ENCODE measurements at regions not wholly inside any gene's neighbourhood (a gene's known extent, or its start where the extent isn't known, plus 50 kb on each side); places are given as distances from the start of the nearest gene placed in this dataset.
A peak's percentile ranks its signal among the peaks of the same experiment; 100 is the strongest.

DNA sequence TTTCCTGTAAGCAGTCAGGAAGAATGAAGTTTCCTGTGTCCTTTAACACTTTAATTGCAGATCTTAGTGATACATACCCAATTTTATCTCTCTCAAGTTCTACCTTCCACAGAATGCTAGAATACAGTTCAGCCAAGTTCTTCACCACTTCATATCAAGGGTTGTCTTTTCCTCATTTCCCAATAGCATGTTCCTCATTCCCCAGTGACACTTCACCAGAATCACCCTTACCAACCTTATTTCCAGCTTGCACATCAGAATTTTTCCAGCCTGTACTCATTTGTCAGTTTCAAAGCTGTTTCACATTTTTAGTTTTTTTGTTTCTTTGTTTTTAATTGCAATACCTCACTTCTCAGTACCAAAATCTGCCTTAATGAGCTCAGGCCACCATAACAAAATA, 126.1 kb downstream of the ESM1 start:
- no peaks in the 10 kb centered on the region for H3K27me3 ChIP-seq (ENCODE audit: control insufficient read depth in 2 of 2, insufficient read depth in 2 of 2, low read length in 2 of 2)
- no peaks in the 10 kb centered on the region for H3K36me3 ChIP-seq (ENCODE audit: control insufficient read depth in 2 of 2, insufficient read depth in 2 of 2, low read length in 2 of 2)
- peaks cover 0 to 5% of the 10 kb centered on the region in 2 donors for H3K9me3 ChIP-seq (ENCODE audit: control insufficient read depth in 2 of 2, low read length in 2 of 2)
- no peak overlapping the region for H3K4me3 ChIP-seq (ENCODE audit: low read length in 2 of 2)
- H3K4me1 ChIP-seq (ENCODE audit: control insufficient read depth in 2 of 2, insufficient read depth in 2 of 2, low read length in 2 of 2), result no peaks in the 10 kb centered on the region
- no peak overlapping the region for H3K9ac ChIP-seq (ENCODE audit: low read depth in 1 of 2, low read length in 2 of 2)
- no peak overlapping the region for H3K27ac ChIP-seq (ENCODE audit: low read depth in 2 of 2, low read length in 2 of 2)

DNA sequence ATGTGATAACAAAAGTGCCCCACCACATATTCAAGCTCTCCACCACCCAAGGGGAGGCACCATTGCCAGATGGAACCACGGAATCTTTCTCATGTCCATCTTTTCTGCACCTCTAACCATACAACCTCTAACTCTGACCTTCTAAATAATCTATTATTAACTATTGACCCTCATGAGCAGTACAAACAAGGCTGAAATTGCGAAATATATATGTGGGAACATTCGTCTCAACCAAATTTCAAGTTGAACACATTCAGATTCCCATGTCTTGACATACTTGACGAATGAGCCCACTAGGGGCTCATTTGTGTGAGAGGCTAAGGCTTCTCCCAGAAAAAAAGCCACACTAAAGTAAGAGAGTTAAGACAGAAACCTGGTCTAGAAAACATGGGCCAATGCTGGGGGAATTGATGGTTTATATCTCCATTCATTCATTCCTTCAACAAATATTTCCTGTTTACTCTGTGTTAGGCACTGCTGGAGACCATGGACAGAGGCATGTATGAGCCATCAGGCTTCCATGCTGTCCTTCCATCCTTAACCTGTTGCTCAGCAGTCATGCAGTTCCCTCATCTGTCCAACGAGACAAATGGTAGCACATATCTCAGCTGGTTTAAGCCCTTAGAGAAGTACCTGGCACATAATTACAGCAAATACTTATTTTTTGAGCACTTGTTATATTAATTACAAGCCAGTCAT, 130.4 kb downstream of the ESM1 start:
- Histone ChIP-seq H3K4me3 (ENCODE audit: low read length in 2 of 2) (no peak overlapping the region), H3K27me3 (ENCODE audit: control insufficient read depth in 2 of 2, insufficient read depth in 2 of 2, low read length in 2 of 2) (no peaks in the 10 kb centered on the region), H3K27ac (ENCODE audit: low read depth in 2 of 2, low read length in 2 of 2) (no peak overlapping the region), H3K9ac (ENCODE audit: low read depth in 1 of 2, low read length in 2 of 2) (no peak overlapping the region), H3K4me1 (ENCODE audit: control insufficient read depth in 2 of 2, insufficient read depth in 2 of 2, low read length in 2 of 2) (no peaks in the 10 kb centered on the region), H3K9me3 (ENCODE audit: control insufficient read depth in 2 of 2, low read length in 2 of 2) (peaks cover 0 to 5% of the 10 kb centered on the region in 2 donors), H3K36me3 (ENCODE audit: control insufficient read depth in 2 of 2, insufficient read depth in 2 of 2, low read length in 2 of 2) (no peaks in the 10 kb centered on the region)

DNA sequence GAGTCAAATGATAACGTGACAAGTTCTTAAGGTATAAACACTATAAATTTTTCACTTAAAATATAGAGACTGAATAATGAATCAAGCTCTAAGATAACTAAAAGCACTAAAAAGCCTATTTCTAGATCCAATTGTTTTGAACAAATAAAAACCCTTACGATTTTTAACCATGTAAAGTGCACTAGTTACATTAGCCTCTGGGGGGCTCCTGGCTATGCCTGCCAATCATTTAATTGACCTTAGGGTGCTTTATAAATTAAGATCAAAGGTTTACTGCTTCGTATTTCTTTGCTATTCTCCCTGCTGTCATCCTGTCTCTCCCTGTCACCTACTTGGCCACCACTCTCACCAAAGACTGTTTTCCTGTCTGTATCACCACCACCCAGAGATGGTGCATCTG, 133.4 kb downstream of the ESM1 start:
- H3K9ac ChIP-seq (ENCODE audit: low read depth in 1 of 2, low read length in 2 of 2), result no peak overlapping the region
- H3K4me3 ChIP-seq (ENCODE audit: low read length in 2 of 2), result no peak overlapping the region
- H3K4me1 ChIP-seq (ENCODE audit: control insufficient read depth in 2 of 2, insufficient read depth in 2 of 2, low read length in 2 of 2), result no peaks in the 10 kb centered on the region
- no peaks in the 10 kb centered on the region for H3K36me3 ChIP-seq (ENCODE audit: control insufficient read depth in 2 of 2, insufficient read depth in 2 of 2, low read length in 2 of 2)
- no peaks in the 10 kb centered on the region for H3K27me3 ChIP-seq (ENCODE audit: control insufficient read depth in 2 of 2, insufficient read depth in 2 of 2, low read length in 2 of 2)
- H3K9me3 ChIP-seq (ENCODE audit: control insufficient read depth in 2 of 2, low read length in 2 of 2), result no peaks in the 10 kb centered on the region
- H3K27ac ChIP-seq (ENCODE audit: low read depth in 2 of 2, low read length in 2 of 2), result no peak overlapping the region

DNA sequence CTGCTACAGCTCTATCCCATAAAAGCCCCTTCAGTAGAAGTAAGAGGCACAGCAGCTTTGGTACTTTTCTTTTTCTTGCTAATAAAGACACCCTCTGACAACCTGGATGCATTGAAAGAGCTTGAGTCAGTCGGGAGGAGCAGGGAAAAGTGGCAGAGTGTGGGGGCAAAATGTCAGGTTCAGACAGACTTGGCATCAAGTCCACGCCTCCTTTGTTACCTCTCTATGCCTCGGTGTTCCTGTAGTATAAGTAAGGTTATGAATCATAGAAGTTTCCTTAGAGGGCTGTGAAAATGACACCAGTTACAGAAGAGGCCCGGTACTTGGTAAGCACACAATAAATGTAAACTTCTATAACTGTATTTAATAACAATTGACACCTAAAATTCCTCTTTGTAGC, 133.9 kb downstream of the ESM1 start:
- Histone ChIP-seq H3K9ac (ENCODE audit: low read depth in 1 of 2, low read length in 2 of 2) (no peak overlapping the region), H3K27ac (ENCODE audit: low read depth in 2 of 2, low read length in 2 of 2) (no peak overlapping the region), H3K4me3 (ENCODE audit: low read length in 2 of 2) (no peak overlapping the region), H3K27me3 (ENCODE audit: control insufficient read depth in 2 of 2, insufficient read depth in 2 of 2, low read length in 2 of 2) (no peaks in the 10 kb centered on the region), H3K4me1 (ENCODE audit: control insufficient read depth in 2 of 2, insufficient read depth in 2 of 2, low read length in 2 of 2) (no peaks in the 10 kb centered on the region), H3K36me3 (ENCODE audit: control insufficient read depth in 2 of 2, insufficient read depth in 2 of 2, low read length in 2 of 2) (no peaks in the 10 kb centered on the region), H3K9me3 (ENCODE audit: control insufficient read depth in 2 of 2, low read length in 2 of 2) (no peaks in the 10 kb centered on the region)

DNA sequence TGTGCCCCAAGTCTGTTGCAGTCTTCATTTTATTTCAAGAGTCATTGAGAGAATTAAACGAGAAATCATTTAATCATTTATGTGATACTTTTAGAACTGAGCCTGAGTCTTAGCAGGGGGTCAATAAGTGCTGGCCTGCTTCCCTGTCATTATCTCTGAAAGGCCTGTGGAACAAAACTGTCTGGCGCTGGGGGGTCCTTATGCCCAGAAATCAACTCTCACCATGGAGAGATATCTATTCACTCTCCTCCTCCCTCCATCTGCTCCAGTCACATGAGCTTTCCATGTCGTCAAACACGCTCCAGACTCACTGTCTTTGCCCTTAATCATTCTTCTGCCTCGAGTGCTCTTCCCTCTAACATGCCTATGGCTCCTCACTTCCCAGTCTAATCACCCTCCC, 136.8 kb downstream of the ESM1 start:
- Histone ChIP-seq H3K27ac (ENCODE audit: low read depth in 2 of 2, low read length in 2 of 2) (no peak overlapping the region), H3K4me3 (ENCODE audit: low read length in 2 of 2) (no peak overlapping the region), H3K9ac (ENCODE audit: low read depth in 1 of 2, low read length in 2 of 2) (no peak overlapping the region), H3K9me3 (ENCODE audit: control insufficient read depth in 2 of 2, low read length in 2 of 2) (no peaks in the 10 kb centered on the region), H3K27me3 (ENCODE audit: control insufficient read depth in 2 of 2, insufficient read depth in 2 of 2, low read length in 2 of 2) (no peaks in the 10 kb centered on the region), H3K4me1 (ENCODE audit: control insufficient read depth in 2 of 2, insufficient read depth in 2 of 2, low read length in 2 of 2) (no peaks in the 10 kb centered on the region), H3K36me3 (ENCODE audit: control insufficient read depth in 2 of 2, insufficient read depth in 2 of 2, low read length in 2 of 2) (no peaks in the 10 kb centered on the region)

DNA sequence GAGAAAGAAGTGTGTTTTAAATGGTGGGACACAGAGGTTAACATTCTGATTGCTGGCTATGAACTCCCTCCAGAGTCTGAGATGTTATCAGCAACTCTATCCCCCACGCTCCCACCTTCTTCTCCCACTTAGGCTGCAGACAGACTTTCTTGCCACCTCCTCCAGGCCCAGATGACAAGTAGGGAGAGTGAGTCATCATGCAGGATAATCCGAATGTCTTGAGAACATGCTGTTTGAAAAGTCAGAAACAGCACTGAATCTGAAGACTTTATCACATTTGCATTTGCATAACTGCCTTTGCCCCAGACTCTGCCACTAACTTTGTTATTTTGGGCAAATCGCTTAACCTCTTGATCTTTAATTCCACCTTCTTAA, 139.8 kb downstream of the ESM1 start:
- Histone ChIP-seq H3K9me3 (ENCODE audit: control insufficient read depth in 2 of 2, low read length in 2 of 2) (no peaks in the 10 kb centered on the region), H3K36me3 (ENCODE audit: control insufficient read depth in 2 of 2, insufficient read depth in 2 of 2, low read length in 2 of 2) (no peaks in the 10 kb centered on the region), H3K27ac (ENCODE audit: low read depth in 2 of 2, low read length in 2 of 2) (no peak overlapping the region), H3K27me3 (ENCODE audit: control insufficient read depth in 2 of 2, insufficient read depth in 2 of 2, low read length in 2 of 2) (no peaks in the 10 kb centered on the region), H3K9ac (ENCODE audit: low read depth in 1 of 2, low read length in 2 of 2) (no peak overlapping the region), H3K4me3 (ENCODE audit: low read length in 2 of 2) (no peak overlapping the region), H3K4me1 (ENCODE audit: control insufficient read depth in 2 of 2, insufficient read depth in 2 of 2, low read length in 2 of 2) (no peaks in the 10 kb centered on the region)

DNA sequence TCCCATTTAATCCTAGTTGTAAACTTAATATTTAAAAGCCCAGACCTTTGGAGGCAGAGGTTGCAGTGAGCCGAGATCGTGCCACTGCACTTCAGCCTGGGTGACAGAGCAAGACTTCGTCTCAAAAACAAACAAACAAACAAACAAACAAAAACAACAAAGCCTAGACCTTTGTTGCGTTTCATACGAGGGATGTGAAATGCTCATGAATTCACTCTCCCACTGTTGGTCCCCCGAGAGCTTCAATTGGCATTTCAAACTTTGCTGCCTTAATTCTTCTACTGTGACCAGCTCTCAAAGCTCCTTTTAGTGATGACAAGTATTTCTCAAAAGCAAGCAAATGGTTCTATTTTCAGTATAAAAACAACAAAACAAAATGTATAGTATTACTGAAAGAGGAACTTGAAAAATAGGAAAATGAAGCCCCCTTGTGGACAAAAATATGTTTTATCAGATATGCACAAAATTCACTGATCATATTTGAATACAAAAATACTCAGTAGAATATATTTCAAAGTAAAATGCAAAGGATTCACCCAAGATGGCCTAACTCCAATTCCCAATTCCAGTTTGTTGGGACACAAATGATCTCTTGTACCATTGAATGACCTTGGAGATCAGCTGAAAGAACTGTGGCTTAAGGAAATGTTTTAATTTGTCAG, 140.4 kb downstream of the ESM1 start:
- H3K27me3 ChIP-seq (ENCODE audit: control insufficient read depth in 2 of 2, insufficient read depth in 2 of 2, low read length in 2 of 2), result no peaks in the 10 kb centered on the region
- H3K4me1 ChIP-seq (ENCODE audit: control insufficient read depth in 2 of 2, insufficient read depth in 2 of 2, low read length in 2 of 2), result no peaks in the 10 kb centered on the region
- H3K36me3 ChIP-seq (ENCODE audit: control insufficient read depth in 2 of 2, insufficient read depth in 2 of 2, low read length in 2 of 2), result no peaks in the 10 kb centered on the region
- H3K27ac ChIP-seq (ENCODE audit: low read depth in 2 of 2, low read length in 2 of 2), result no peak overlapping the region
- peak overlapping the region; percentile 49 to 51 for H3K4me3 ChIP-seq (ENCODE audit: low read length in 2 of 2)
- no peaks in the 10 kb centered on the region for H3K9me3 ChIP-seq (ENCODE audit: control insufficient read depth in 2 of 2, low read length in 2 of 2)
- peak overlapping the region in 1 of 2 donors; percentile 42 for H3K9ac ChIP-seq (ENCODE audit: low read depth in 1 of 2, low read length in 2 of 2)

DNA sequence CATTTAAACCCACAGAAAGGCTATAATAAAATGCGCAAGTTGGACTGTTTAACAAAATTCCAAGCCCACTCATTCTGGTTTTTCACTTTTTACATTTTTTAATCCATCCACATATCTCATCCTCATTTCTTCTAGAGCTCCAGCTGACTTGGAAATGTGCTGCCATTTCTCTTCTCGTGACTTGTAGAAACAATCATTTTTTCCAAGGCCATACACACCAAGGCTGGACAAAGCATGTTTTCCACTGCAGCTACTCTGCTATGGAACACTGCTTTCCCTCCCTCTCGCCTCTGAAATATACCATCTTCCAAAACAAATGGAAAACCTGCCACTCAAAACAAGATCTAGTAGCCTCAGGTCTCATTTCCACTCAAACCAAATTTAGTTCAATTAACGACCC, 141.1 kb downstream of the ESM1 start:
- Histone ChIP-seq H3K36me3 (ENCODE audit: control insufficient read depth in 2 of 2, insufficient read depth in 2 of 2, low read length in 2 of 2) (no peaks in the 10 kb centered on the region), H3K9ac (ENCODE audit: low read depth in 1 of 2, low read length in 2 of 2) (no peak overlapping the region), H3K4me1 (ENCODE audit: control insufficient read depth in 2 of 2, insufficient read depth in 2 of 2, low read length in 2 of 2) (no peaks in the 10 kb centered on the region), H3K27me3 (ENCODE audit: control insufficient read depth in 2 of 2, insufficient read depth in 2 of 2, low read length in 2 of 2) (no peaks in the 10 kb centered on the region), H3K4me3 (ENCODE audit: low read length in 2 of 2) (no peak overlapping the region), H3K9me3 (ENCODE audit: control insufficient read depth in 2 of 2, low read length in 2 of 2) (no peaks in the 10 kb centered on the region), H3K27ac (ENCODE audit: low read depth in 2 of 2, low read length in 2 of 2) (no peak overlapping the region)

DNA sequence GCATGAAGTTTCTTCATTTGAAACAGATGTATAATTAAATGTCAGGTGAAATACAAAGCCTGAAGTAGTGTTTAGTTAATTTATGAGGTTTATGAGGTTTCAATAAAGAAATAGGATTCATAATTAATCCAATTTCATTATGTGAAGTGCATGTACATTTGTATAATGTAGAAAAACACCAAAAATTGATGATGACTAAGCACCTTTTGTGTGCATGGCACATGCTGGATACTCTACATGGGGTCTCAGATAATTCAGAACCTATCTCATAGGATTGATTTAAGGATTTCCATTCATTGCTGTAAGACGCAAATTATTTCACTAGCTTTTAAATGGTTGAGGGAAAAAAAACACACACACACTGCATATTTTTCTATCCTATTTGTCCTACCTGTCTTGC, 143.9 kb downstream of the ESM1 start:
- Histone ChIP-seq H3K4me3 (ENCODE audit: low read length in 2 of 2) (no peak overlapping the region), H3K4me1 (ENCODE audit: control insufficient read depth in 2 of 2, insufficient read depth in 2 of 2, low read length in 2 of 2) (no peaks in the 10 kb centered on the region), H3K36me3 (ENCODE audit: control insufficient read depth in 2 of 2, insufficient read depth in 2 of 2, low read length in 2 of 2) (no peaks in the 10 kb centered on the region), H3K27me3 (ENCODE audit: control insufficient read depth in 2 of 2, insufficient read depth in 2 of 2, low read length in 2 of 2) (no peaks in the 10 kb centered on the region), H3K9me3 (ENCODE audit: control insufficient read depth in 2 of 2, low read length in 2 of 2) (no peaks in the 10 kb centered on the region), H3K27ac (ENCODE audit: low read depth in 2 of 2, low read length in 2 of 2) (no peak overlapping the region), H3K9ac (ENCODE audit: low read depth in 1 of 2, low read length in 2 of 2) (no peak overlapping the region)

DNA sequence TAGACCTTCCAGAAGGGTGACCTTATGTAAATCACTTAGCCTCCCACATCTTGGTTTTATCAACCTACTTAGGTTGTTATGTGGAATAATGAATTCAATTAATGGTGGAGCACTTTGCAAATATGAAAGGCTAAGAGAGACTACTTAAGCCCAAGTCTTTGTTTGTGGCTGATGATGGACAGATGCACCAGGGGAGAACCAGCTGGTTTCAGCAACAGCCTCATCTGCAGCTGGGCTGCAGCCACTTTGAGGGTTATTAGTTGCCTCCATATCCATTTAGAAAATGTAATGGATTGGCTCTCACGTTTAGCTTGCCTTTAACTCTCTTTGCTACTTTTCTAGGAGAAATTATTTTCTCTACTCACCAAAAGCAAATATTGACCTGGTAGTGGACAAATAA, 146.6 kb downstream of the ESM1 start:
- no peaks in the 10 kb centered on the region for H3K36me3 ChIP-seq (ENCODE audit: control insufficient read depth in 2 of 2, insufficient read depth in 2 of 2, low read length in 2 of 2)
- no peak overlapping the region for H3K4me3 ChIP-seq (ENCODE audit: low read length in 2 of 2)
- H3K9ac ChIP-seq (ENCODE audit: low read depth in 1 of 2, low read length in 2 of 2), result no peak overlapping the region
- no peaks in the 10 kb centered on the region for H3K27me3 ChIP-seq (ENCODE audit: control insufficient read depth in 2 of 2, insufficient read depth in 2 of 2, low read length in 2 of 2)
- H3K9me3 ChIP-seq (ENCODE audit: control insufficient read depth in 2 of 2, low read length in 2 of 2), result no peaks in the 10 kb centered on the region
- H3K4me1 ChIP-seq (ENCODE audit: control insufficient read depth in 2 of 2, insufficient read depth in 2 of 2, low read length in 2 of 2), result no peaks in the 10 kb centered on the region
- no peak overlapping the region for H3K27ac ChIP-seq (ENCODE audit: low read depth in 2 of 2, low read length in 2 of 2)

Measured in mucosa of rectum (tissue), 2 donors.